Activated T-cell treated with anti-CD3 and anti-CD28 coated beads, Interleukin-2, amount 50 U/mL, for 4 hours (primary cell): ENCODE measurements at regions not wholly inside any gene's neighbourhood (a gene's known extent, or its start where the extent isn't known, plus 50 kb on each side); places are given as distances from the start of the nearest gene placed in this dataset.

Experiments
- ATAC-seq, 2 donors: fragments of 200-7000 bp; cut with Tn5 transposase; one replicate each; pipeline ENCODE4 v1.10.0; 2021
- DNase-seq: peaks from one replicate; pipeline ENCODE4 v3.0.0-alpha.2; 2020
- H3K27me3 Mint-ChIP-seq: one replicate; pipeline ENCODE4 v1.8.0; 2021; ENCODE audit warnings: low read depth, mixed read lengths
- H3K36me3 Mint-ChIP-seq: one replicate; pipeline ENCODE4 v1.8.0; 2022; ENCODE audit warnings: mixed read lengths; ENCODE audit not compliant: insufficient read depth
- H3K4me1 Mint-ChIP-seq: one replicate; pipeline ENCODE4 v1.8.0; 2021; ENCODE audit warnings: low read depth, mixed read lengths
- H3K4me3 Mint-ChIP-seq: one replicate; pipeline ENCODE4 v1.8.0; 2021; ENCODE audit warnings: mild to moderate bottlenecking, moderate library complexity, mixed read lengths
- H3K9me3 Mint-ChIP-seq: one replicate; pipeline ENCODE4 v1.8.0; 2021; ENCODE audit warnings: mixed read lengths

GRCh38 chr3:6510713-6511112, 350.2 kb upstream of the GRM7 start:
- H3K4me1 Mint-ChIP-seq = no peaks in the 10 kb centered on the region

GRCh38 chr3:6512172-6512800, 348.6 kb upstream of the GRM7 start:
- no peak for ATAC-seq

More at GRCh38 chr3:6510713-6511112, 350.2 kb upstream of the GRM7 start:
- no peaks in the 10 kb centered on the region for H3K27me3 Mint-ChIP-seq
- DNase-seq = no peak
- peaks cover 7% of the 10 kb centered on the region for H3K9me3 Mint-ChIP-seq
- ATAC-seq = no peak
- no peaks in the 10 kb centered on the region for H3K36me3 Mint-ChIP-seq
- no peak overlapping the region for H3K4me3 Mint-ChIP-seq

GRCh38 chr3:6516143-6516542, 344.8 kb upstream of the GRM7 start:
- Mint-ChIP-seq H3K36me3 (no peaks in the 10 kb centered on the region), H3K4me1 (no peaks in the 10 kb centered on the region), H3K27me3 (no peaks in the 10 kb centered on the region), H3K9me3 (peaks cover 3% of the 10 kb centered on the region), H3K4me3 (no peak overlapping the region)
- ATAC-seq = no peak
- DNase-seq = no peak

More at GRCh38 chr3:6512172-6512800, 348.6 kb upstream of the GRM7 start:
- peaks cover 5% of the 10 kb centered on the region for H3K9me3 Mint-ChIP-seq
- no peak for DNase-seq
- H3K27me3 Mint-ChIP-seq = no peaks in the 10 kb centered on the region
- H3K4me1 Mint-ChIP-seq = no peaks in the 10 kb centered on the region
- H3K36me3 Mint-ChIP-seq = no peaks in the 10 kb centered on the region
- H3K4me3 Mint-ChIP-seq = no peak overlapping the region

- H3K9me3 Mint-ChIP-seq = peaks cover 3% of the 10 kb centered on the region
- H3K4me3 Mint-ChIP-seq = no peak overlapping the region
- no peaks in the 10 kb centered on the region for H3K4me1 Mint-ChIP-seq
- ATAC-seq (peak in 1 of 2 donors; percentile 32), DNase-seq (no peak)
- H3K36me3 Mint-ChIP-seq = no peaks in the 10 kb centered on the region
- H3K27me3 Mint-ChIP-seq = no peaks in the 10 kb centered on the region
Measured at GRCh38 chr3:6516694-6517093, 344.2 kb upstream of the GRM7 start.

GRCh38 chr3:6518709-6519345, 342.1 kb upstream of the GRM7 start:
- no peak for ATAC-seq
- DNase-seq = no peak
- no peak overlapping the region for H3K4me3 Mint-ChIP-seq
- H3K27me3 Mint-ChIP-seq = no peaks in the 10 kb centered on the region
- H3K36me3 Mint-ChIP-seq = no peaks in the 10 kb centered on the region
- no peaks in the 10 kb centered on the region for H3K4me1 Mint-ChIP-seq
- H3K9me3 Mint-ChIP-seq = peaks cover 3% of the 10 kb centered on the region

- no peak overlapping the region for H3K4me3 Mint-ChIP-seq
- no peaks in the 10 kb centered on the region for H3K4me1 Mint-ChIP-seq
- no peaks in the 10 kb centered on the region for H3K36me3 Mint-ChIP-seq
- ATAC-seq (no peak), DNase-seq (no peak)
- no peaks in the 10 kb centered on the region for H3K9me3 Mint-ChIP-seq
- H3K27me3 Mint-ChIP-seq = no peaks in the 10 kb centered on the region
Measured at GRCh38 chr3:6521369-6522113, 339.4 kb upstream of the GRM7 start.

GRCh38 chr3:6522191-6522590, 338.7 kb upstream of the GRM7 start:
- ATAC-seq = no peak
- H3K36me3 Mint-ChIP-seq = no peaks in the 10 kb centered on the region
- no peak overlapping the region for H3K4me3 Mint-ChIP-seq

GRCh38 chr3:6523043-6523442, 337.9 kb upstream of the GRM7 start:
- Mint-ChIP-seq H3K9me3 (peaks cover 3% of the 10 kb centered on the region), H3K4me3 (no peak overlapping the region), H3K4me1 (no peaks in the 10 kb centered on the region), H3K27me3 (no peaks in the 10 kb centered on the region), H3K36me3 (no peaks in the 10 kb centered on the region)
- DNase-seq = no peak
- no peak for ATAC-seq

More at GRCh38 chr3:6522191-6522590, 338.7 kb upstream of the GRM7 start:
- Mint-ChIP-seq H3K9me3 (no peaks in the 10 kb centered on the region), H3K27me3 (no peaks in the 10 kb centered on the region), H3K4me1 (no peaks in the 10 kb centered on the region)
- no peak for DNase-seq

- H3K4me1 Mint-ChIP-seq = no peaks in the 10 kb centered on the region
- no peaks in the 10 kb centered on the region for H3K27me3 Mint-ChIP-seq
- H3K9me3 Mint-ChIP-seq = peaks cover 3% of the 10 kb centered on the region
- H3K36me3 Mint-ChIP-seq = no peaks in the 10 kb centered on the region
- ATAC-seq (no peak), DNase-seq (no peak)
- no peak overlapping the region for H3K4me3 Mint-ChIP-seq
Measured at GRCh38 chr3:6524479-6524878, 336.4 kb upstream of the GRM7 start.

- no peak overlapping the region for H3K4me3 Mint-ChIP-seq
- no peaks in the 10 kb centered on the region for H3K4me1 Mint-ChIP-seq
- H3K36me3 Mint-ChIP-seq = no peaks in the 10 kb centered on the region
- H3K27me3 Mint-ChIP-seq = no peaks in the 10 kb centered on the region
- peaks cover 8% of the 10 kb centered on the region for H3K9me3 Mint-ChIP-seq
- ATAC-seq = no peak
- DNase-seq = no peak
Measured at GRCh38 chr3:6526321-6526720, 334.6 kb upstream of the GRM7 start.

GRCh38 chr3:6526861-6527260, 334.1 kb upstream of the GRM7 start:
- Mint-ChIP-seq H3K4me1 (no peaks in the 10 kb centered on the region), H3K4me3 (no peak overlapping the region), H3K27me3 (no peaks in the 10 kb centered on the region), H3K36me3 (no peaks in the 10 kb centered on the region), H3K9me3 (peaks cover 8% of the 10 kb centered on the region)
- DNase-seq (no peak), ATAC-seq (no peak)

- Mint-ChIP-seq H3K4me1 (no peaks in the 10 kb centered on the region), H3K9me3 (peaks cover 8% of the 10 kb centered on the region), H3K36me3 (no peaks in the 10 kb centered on the region), H3K27me3 (no peaks in the 10 kb centered on the region), H3K4me3 (no peak overlapping the region)
- ATAC-seq = no peak
- no peak for DNase-seq
Measured at GRCh38 chr3:6528951-6529350, 332.0 kb upstream of the GRM7 start.

GRCh38 chr3:6531153-6531552, 329.8 kb upstream of the GRM7 start:
- peaks cover 13% of the 10 kb centered on the region for H3K9me3 Mint-ChIP-seq
- H3K4me3 Mint-ChIP-seq = no peak overlapping the region
- no peak for ATAC-seq
- no peak for DNase-seq
- H3K36me3 Mint-ChIP-seq = no peaks in the 10 kb centered on the region
- no peaks in the 10 kb centered on the region for H3K27me3 Mint-ChIP-seq
- H3K4me1 Mint-ChIP-seq = no peaks in the 10 kb centered on the region

GRCh38 chr3:6532101-6532500, 328.8 kb upstream of the GRM7 start:
- ATAC-seq = no peak
- Mint-ChIP-seq H3K4me1 (no peaks in the 10 kb centered on the region), H3K9me3 (peaks cover 15% of the 10 kb centered on the region), H3K36me3 (no peaks in the 10 kb centered on the region), H3K27me3 (no peaks in the 10 kb centered on the region), H3K4me3 (no peak overlapping the region)
- DNase-seq = no peak

- no peak for DNase-seq
- Mint-ChIP-seq H3K4me1 (no peaks in the 10 kb centered on the region), H3K9me3 (peaks cover 23% of the 10 kb centered on the region), H3K36me3 (no peaks in the 10 kb centered on the region), H3K4me3 (no peak overlapping the region), H3K27me3 (no peaks in the 10 kb centered on the region)
- no peak for ATAC-seq
Measured at GRCh38 chr3:6540981-6541380, 319.9 kb upstream of the GRM7 start.
